ENCODE measurements at regions not wholly inside any gene's neighbourhood (a gene's known extent, or its start where the extent isn't known, plus 50 kb on each side); places are given as distances from the start of the nearest gene placed in this dataset.
A peak's percentile ranks its signal among the peaks of the same experiment; 100 is the strongest.

DNA sequence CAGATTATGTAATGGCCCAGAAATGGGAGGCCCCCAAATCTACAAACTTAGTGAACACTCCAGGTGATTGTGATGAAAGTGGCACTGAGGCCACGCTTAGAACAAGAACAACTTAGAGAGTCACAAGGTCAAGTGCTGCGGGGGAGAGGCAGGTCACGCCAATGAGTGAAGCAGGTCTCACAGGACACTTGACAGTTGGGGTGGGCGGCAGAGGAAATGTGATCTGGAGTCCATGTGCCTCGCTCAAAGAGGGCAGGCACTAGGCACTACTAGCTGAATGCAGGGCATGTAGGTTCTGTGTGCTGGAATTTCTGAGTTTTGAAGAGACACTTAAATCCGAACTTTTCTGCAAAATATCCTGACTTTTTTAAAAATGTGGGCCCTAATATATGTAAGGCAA, 193.2 kb upstream of the RORB start:
- H3K4me1 Mint-ChIP-seq: no peaks in the 10 kb centered on the region
- H3K27ac Mint-ChIP-seq: no peak overlapping the region
- no peaks in the 10 kb centered on the region for H3K9me3 Mint-ChIP-seq
- H3K27me3 Mint-ChIP-seq (ENCODE audit: low read depth in 2 of 2): no peaks in the 10 kb centered on the region
- Histone ChIP-seq H3K4me1 (ENCODE audit: control insufficient read depth, insufficient read depth, low read length) (no peaks in the 10 kb centered on the region), H3K27ac (ENCODE audit: low read length) (no peak overlapping the region), H3K27me3 (ENCODE audit: control insufficient read depth, insufficient read depth, low read length) (no peaks in the 10 kb centered on the region), H3K4me3 (ENCODE audit: low read length) (no peak overlapping the region), H3K36me3 (ENCODE audit: control insufficient read depth, insufficient read depth, low read length) (no peaks in the 10 kb centered on the region), H3K9me3 (ENCODE audit: control insufficient read depth, insufficient read depth, low read length) (no peaks in the 10 kb centered on the region)
- WGBS (ENCODE audit: insufficient coverage): 93% methylated on average over 6 of the region's 6 CpGs
- intact Hi-C loops (cut with micrococcal nuclease): no loop called here
- ATAC-seq (no peak), DNase-seq (no peak)
- H3K36me3 Mint-ChIP-seq: no peaks in the 10 kb centered on the region
- TF ChIP-seq, protein P1, sequence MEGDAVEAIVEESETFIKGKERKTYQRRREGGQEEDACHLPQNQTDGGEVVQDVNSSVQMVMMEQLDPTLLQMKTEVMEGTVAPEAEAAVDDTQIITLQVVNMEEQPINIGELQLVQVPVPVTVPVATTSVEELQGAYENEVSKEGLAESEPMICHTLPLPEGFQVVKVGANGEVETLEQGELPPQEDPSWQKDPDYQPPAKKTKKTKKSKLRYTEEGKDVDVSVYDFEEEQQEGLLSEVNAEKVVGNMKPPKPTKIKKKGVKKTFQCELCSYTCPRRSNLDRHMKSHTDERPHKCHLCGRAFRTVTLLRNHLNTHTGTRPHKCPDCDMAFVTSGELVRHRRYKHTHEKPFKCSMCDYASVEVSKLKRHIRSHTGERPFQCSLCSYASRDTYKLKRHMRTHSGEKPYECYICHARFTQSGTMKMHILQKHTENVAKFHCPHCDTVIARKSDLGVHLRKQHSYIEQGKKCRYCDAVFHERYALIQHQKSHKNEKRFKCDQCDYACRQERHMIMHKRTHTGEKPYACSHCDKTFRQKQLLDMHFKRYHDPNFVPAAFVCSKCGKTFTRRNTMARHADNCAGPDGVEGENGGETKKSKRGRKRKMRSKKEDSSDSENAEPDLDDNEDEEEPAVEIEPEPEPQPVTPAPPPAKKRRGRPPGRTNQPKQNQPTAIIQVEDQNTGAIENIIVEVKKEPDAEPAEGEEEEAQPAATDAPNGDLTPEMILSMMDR (IDR thresholded peaks at IDR 0.05): no peak
- H3K4me3 Mint-ChIP-seq: no peak overlapping the region

DNA sequence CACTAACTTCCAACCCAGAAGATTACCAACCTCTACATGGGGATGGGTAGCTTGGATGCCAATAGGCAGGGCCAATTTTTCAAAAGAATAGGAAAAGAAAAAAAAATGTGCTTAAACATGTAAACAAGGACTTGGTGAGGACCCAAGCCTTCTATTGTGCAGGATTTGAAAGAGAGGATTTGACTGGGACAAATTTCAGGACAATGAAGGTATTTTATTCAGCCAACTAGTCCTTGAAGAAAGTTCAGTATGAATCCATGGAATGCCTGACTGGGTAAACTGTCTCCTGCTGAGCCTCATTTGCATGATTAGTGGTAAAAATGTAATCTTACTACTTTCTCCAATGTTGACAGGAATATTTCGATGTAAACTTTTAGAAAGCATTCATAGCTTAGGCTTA, 192.5 kb upstream of the RORB start:
- no peak overlapping the region for H3K27ac ChIP-seq (ENCODE audit: low read length)
- H3K4me1 Mint-ChIP-seq: no peaks in the 10 kb centered on the region
- no peaks in the 10 kb centered on the region for H3K4me1 ChIP-seq (ENCODE audit: control insufficient read depth, insufficient read depth, low read length)
- intact Hi-C loops (cut with micrococcal nuclease): no loop called here
- TF ChIP-seq, protein P1 (IDR thresholded peaks at IDR 0.05): no peak
- H3K4me3 Mint-ChIP-seq: no peak overlapping the region
- H3K36me3 ChIP-seq (ENCODE audit: control insufficient read depth, insufficient read depth, low read length): no peaks in the 10 kb centered on the region
- no peaks in the 10 kb centered on the region for H3K27me3 ChIP-seq (ENCODE audit: control insufficient read depth, insufficient read depth, low read length)
- H3K9me3 ChIP-seq (ENCODE audit: control insufficient read depth, insufficient read depth, low read length): no peaks in the 10 kb centered on the region
- no peak overlapping the region for H3K27ac Mint-ChIP-seq
- no peak for ATAC-seq
- H3K4me3 ChIP-seq (ENCODE audit: low read length): no peak overlapping the region
- no peaks in the 10 kb centered on the region for H3K27me3 Mint-ChIP-seq (ENCODE audit: low read depth in 2 of 2)
- H3K9me3 Mint-ChIP-seq: no peaks in the 10 kb centered on the region
- no peaks in the 10 kb centered on the region for H3K36me3 Mint-ChIP-seq
- no CpG with 5 or more reads among the region's 1 CpG for WGBS (ENCODE audit: insufficient coverage)
- DNase-seq: no peak

DNA sequence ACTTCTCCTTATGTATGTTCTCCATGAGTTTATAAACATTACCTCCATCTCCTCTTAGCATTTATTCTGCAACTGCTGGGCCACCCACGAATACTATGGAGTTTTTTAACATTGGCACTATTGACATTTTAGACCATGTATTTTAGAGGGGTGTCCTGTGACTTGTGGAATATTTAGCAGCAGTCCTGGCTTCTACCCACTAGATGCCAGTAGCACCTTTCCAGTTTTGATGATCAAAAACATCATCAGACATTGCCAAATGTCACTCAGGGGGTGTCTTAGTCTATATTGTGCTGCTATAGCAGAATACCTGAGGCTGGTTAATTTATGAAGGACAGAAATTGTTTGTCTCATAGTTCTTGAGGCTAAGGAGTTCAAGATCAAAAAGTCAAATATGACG, 187.5 kb upstream of the RORB start:
- H3K27ac ChIP-seq (ENCODE audit: low read length): no peak overlapping the region
- Mint-ChIP-seq H3K4me1 (no peaks in the 10 kb centered on the region), H3K36me3 (no peaks in the 10 kb centered on the region), H3K4me3 (no peak overlapping the region), H3K9me3 (peaks cover 5% of the 10 kb centered on the region in 2 donors), H3K27ac (no peak overlapping the region), H3K27me3 (ENCODE audit: low read depth in 2 of 2) (no peaks in the 10 kb centered on the region)
- DNase-seq: peak in 1 of 2 donors; percentile 6
- TF ChIP-seq, protein P1 (IDR thresholded peaks at IDR 0.05): no peak
- WGBS (ENCODE audit: insufficient coverage): 76% methylated on average over 2 of the region's 2 CpGs
- ATAC-seq: no peak
- no peaks in the 10 kb centered on the region for H3K4me1 ChIP-seq (ENCODE audit: control insufficient read depth, insufficient read depth, low read length)
- intact Hi-C loops (cut with micrococcal nuclease): no loop called here
- H3K27me3 ChIP-seq (ENCODE audit: control insufficient read depth, insufficient read depth, low read length): peaks cover 4% of the 10 kb centered on the region
- no peak overlapping the region for H3K4me3 ChIP-seq (ENCODE audit: low read length)
- H3K36me3 ChIP-seq (ENCODE audit: control insufficient read depth, insufficient read depth, low read length): no peaks in the 10 kb centered on the region
- no peaks in the 10 kb centered on the region for H3K9me3 ChIP-seq (ENCODE audit: control insufficient read depth, insufficient read depth, low read length)

DNA sequence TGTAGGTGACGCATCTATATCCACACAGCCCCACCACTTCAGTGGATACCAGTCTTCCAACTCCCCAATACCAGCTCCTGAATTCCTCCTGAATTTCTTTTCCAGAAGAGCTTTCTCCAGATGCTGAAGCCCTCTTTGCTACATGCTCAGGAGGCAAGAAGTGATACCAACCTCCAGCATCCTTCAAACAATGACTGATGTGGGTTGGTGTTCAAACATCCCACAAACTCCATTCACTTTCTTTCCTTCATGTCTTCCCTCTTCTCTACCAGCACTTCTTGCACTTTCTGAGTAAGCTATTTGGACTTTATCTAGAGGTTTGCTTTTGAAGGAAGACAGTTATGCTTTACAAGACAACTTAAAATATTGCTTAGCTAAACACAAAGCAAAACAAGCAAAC, 179.9 kb upstream of the RORB start:
- Mint-ChIP-seq H3K9me3 (peaks cover 0 to 2% of the 10 kb centered on the region in 2 donors), H3K27me3 (ENCODE audit: low read depth in 2 of 2) (no peaks in the 10 kb centered on the region), H3K4me3 (no peak overlapping the region), H3K27ac (no peak overlapping the region), H3K4me1 (peaks cover 1 to 2% of the 10 kb centered on the region in 2 donors), H3K36me3 (no peaks in the 10 kb centered on the region)
- DNase-seq: no peak
- no peaks in the 10 kb centered on the region for H3K36me3 ChIP-seq (ENCODE audit: control insufficient read depth, insufficient read depth, low read length)
- TF ChIP-seq, protein P1 (IDR thresholded peaks at IDR 0.05): no peak
- H3K27ac ChIP-seq (ENCODE audit: low read length): no peak overlapping the region
- 0% methylated on average over 1 of the region's 1 CpG for whole genome bisulfite sequencing (ENCODE audit: insufficient coverage)
- H3K4me3 ChIP-seq (ENCODE audit: low read length): no peak overlapping the region
- no peak for ATAC-seq
- H3K27me3 ChIP-seq (ENCODE audit: control insufficient read depth, insufficient read depth, low read length): peaks cover 4% of the 10 kb centered on the region
- no peaks in the 10 kb centered on the region for H3K4me1 ChIP-seq (ENCODE audit: control insufficient read depth, insufficient read depth, low read length)
- no peaks in the 10 kb centered on the region for H3K9me3 ChIP-seq (ENCODE audit: control insufficient read depth, insufficient read depth, low read length)
- intact Hi-C loops (cut with micrococcal nuclease): no loop called here

All from natural killer cell (primary cell).